ENCODE measurements at regions not wholly inside any gene's neighbourhood (a gene's known extent, or its start where the extent isn't known, plus 50 kb on each side); places are given as distances from the start of the nearest gene placed in this dataset.

DNA sequence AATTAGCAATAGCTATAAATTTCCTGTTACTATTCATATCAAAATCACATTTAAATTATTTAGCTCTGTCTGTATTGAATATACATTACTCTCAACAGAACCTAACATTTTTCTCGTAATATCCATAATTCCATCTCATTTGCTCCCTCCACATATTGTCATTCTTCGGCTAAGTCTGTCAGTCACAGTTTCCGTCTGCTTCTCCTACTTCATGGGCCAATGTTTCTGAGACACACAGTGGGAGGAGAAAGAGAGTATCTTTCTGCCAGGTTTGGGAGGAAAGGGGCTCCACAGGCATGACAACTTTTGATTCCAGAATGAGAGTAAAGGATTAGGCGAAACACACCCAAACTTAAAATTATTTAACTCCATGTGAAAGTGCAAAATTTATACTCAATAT is 273.1 kb upstream of the SMIM21 start:
- TF ChIP-seq SP1 (IDR thresholded peaks at IDR 0.05): no peak
- TF ChIP-seq CTBP1 (IDR thresholded peaks at IDR 0.05; ENCODE audit: borderline replicate concordance): no peak
- no peak for TF ChIP-seq L3MBTL2 (conservative IDR thresholded peaks at IDR 0.05)
- no peak for TF ChIP-seq FOXM1 (IDR thresholded peaks at IDR 0.05; ENCODE audit: borderline replicate concordance)
- TF ChIP-seq, protein P1, sequence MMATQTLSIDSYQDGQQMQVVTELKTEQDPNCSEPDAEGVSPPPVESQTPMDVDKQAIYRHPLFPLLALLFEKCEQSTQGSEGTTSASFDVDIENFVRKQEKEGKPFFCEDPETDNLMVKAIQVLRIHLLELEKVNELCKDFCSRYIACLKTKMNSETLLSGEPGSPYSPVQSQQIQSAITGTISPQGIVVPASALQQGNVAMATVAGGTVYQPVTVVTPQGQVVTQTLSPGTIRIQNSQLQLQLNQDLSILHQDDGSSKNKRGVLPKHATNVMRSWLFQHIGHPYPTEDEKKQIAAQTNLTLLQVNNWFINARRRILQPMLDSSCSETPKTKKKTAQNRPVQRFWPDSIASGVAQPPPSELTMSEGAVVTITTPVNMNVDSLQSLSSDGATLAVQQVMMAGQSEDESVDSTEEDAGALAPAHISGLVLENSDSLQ (IDR thresholded peaks at IDR 0.05): no peak
- TF ChIP-seq BHLHE40 (IDR thresholded peaks at IDR 0.05; ENCODE audit: borderline replicate concordance): no peak
- no peak for TF ChIP-seq FOXK2 (IDR thresholded peaks at IDR 0.05)
- no peak for TF ChIP-seq SUZ12 (IDR thresholded peaks at IDR 0.05)
- TF ChIP-seq NFRKB (IDR thresholded peaks at IDR 0.05): no peak
- TF ChIP-seq HDGF (IDR thresholded peaks at IDR 0.05; ENCODE audit: borderline replicate concordance): no peak
- TF ChIP-seq ELF4 (IDR thresholded peaks at IDR 0.05): no peak
- no peak for TF ChIP-seq ARNT (IDR thresholded peaks at IDR 0.05)
- no peak for TF ChIP-seq TARDBP (IDR thresholded peaks at IDR 0.05)
- no peak for TF ChIP-seq FOXA1 (IDR thresholded peaks at IDR 0.05)
